ENCODE measurements at regions not wholly inside any gene's neighbourhood (a gene's known extent, or its start where the extent isn't known, plus 50 kb on each side); places are given as distances from the start of the nearest gene placed in this dataset.

DNA sequence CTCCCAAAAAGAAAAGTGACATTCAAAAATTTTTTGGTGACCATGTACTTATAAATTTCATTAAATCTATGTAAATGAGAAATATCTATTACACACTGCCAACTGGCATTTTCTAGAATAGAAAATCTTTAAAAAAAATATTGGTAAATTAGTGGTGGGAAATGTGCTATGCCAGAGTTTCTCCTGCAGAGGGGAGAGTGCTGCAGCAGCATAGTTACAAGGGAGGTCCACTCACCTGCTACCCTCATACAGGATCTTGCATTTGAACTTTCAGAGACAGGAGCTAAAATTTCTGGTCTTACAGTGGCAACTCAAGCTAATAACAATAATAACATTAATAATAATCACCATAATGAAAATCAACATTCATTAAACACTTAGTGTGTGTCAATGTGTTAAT, 459.6 kb downstream of the NSUN3 start:
- no peak for DNase-seq

GRCh38 chr3:94524102-94524919, 461.4 kb downstream of the NSUN3 start:
- DNase-seq = no peak

GRCh38 chr3:94525043-94525442, 462.2 kb downstream of the NSUN3 start:
- no peak for DNase-seq

- DNase-seq = no peak
Measured at GRCh38 chr3:94529816-94530215, 467.0 kb downstream of the NSUN3 start.

DNA sequence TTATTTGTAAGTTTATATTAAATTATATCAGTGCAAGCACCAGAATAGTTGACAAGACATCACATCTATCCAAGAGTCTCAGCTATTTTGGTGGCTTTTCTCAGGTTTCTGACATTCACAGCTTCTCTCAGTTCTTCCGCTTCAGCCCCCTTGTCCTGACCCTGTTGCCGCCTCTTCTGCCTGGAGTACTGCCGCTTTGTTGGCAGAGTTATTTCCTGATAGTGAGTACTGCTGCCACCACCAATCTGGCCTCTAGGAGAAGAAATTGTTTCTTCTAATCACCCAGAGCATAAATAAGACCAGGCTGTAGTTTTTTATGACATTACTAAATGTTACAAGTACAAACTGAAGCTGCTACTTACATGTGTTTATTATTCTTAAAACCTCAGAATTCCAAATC, 470.1 kb downstream of the NSUN3 start:
- no peak for DNase-seq

GRCh38 chr3:94539937-94540336, 477.1 kb downstream of the NSUN3 start:
- DNase-seq = no peak

DNA sequence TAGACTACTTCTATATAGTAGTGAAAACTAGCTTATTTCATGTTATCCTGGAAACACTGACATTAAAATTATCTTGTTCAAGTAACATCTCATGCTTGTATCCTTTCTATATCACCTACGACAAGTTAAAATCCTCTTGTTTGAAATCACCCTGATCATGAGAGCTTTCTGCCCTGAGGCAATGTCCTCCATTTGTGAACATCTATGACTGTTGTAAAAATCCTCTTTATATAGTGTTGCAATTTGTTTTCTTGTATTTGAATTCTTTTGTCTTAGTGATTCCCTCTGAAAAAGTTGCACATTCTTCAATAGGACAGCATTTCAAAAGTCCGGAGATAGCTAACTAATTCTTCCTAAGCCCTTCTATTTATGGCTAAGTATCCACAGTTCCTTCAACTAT, 480.3 kb downstream of the NSUN3 start:
- no peak for DNase-seq

DNA sequence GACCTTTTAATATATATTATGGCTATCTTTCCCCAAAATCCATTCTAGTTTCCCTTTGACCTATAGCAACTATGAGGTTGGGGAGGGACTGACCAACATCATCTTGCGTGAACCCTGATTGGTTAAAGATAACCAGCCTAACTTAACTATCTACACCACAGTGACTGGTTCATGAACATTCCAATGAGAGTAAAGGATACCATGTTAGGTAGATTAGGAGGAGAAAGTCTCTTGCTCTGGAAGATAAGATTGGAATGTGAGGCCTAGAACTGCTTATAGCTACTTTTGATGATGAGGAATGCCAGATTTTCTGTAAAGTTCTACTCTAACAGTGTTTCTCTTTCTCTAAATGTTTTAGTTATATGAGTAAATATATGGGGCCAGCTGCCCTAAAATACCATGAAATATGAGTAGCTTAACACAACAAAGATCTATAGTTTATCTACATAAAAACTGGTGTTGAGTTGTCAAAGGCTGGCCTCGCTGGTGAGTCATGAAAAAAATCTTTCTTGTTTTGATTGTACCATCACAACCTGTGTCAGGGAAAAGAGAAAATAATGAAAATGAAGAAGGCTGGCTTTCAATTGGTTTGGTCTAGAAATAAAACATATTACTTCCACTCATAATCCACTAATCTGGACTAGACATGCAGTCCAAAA, 481.4 kb downstream of the NSUN3 start:
- DNase-seq = no peak

GRCh38 chr3:94548581-94549316, 485.9 kb downstream of the NSUN3 start:
- DNase-seq = no peak

DNA sequence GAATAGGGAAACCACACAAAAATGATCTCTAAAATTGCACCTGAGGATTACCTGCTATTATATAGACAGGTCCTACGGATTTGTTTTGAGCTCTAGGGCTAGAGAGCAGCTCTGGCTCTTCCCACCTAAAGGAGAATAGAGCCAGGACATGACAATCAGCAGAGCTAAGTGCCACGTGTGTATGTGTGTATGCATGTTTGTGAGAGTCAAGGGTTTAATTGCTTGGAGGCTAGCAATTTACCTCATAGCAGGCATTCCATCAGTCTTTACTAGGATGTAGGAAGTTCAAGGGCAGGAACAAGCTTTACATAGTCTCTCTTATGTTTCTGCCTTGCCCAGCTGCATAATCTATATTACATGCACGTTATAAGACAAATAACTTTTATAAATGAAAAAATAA, 498.2 kb downstream of the NSUN3 start:
- no peak for DNase-seq

- no peak for DNase-seq
Measured at GRCh38 chr3:94564247-94564646, 501.4 kb downstream of the NSUN3 start.

- no peak for DNase-seq
Measured at GRCh38 chr3:94568041-94568440, 505.2 kb downstream of the NSUN3 start.

DNA sequence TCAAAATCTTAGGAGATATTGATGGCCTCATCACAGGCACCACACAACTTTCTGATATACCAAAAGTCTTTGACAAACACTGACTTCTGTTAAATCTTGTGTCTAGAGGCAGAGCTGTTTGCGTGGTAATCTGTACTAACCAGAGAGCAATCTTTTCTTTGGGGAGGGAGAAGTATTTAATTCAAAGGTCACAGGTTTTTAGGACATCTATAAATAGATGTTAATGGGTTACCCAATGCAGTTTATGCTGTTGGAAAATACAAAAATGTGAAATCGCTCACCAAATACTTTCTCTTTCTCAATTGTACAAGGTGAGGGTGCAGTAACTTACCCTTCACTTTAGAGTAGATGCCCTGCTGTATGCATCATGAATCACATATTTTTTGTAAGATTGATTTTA, 510.5 kb downstream of the NSUN3 start:
- DNase-seq = no peak

GRCh38 chr3:94587291-94587690, 524.4 kb downstream of the NSUN3 start:
- no peak for DNase-seq

DNA sequence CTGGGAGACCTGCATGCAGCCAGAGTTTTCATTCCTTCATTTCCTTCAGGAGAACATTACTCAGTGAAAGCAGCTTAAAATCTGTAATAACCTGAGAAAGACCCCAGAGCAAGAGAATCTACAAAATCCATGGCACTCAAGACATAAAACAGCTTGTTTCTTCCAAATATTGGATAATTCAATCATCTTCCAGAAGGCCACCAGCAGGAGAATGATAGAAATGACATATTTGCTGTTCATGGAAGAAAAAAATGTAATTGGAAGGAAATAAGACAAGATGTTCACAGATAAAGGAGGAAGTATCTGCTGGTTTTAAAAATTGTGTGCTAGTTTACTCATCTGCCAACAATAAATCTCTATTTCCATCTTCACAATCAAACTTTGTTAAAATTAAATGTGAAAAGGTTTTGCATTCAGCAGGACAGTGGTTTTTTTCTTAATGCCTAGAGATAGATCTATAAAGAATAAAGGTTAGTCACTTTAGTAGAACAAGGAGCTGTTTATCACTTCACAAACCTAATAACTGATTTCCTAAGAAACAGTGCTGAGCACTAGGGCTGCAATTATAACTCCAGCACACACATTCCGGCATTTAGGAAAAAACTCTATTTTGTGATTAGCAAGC, 530.8 kb downstream of the NSUN3 start:
- no peak for DNase-seq

DNA sequence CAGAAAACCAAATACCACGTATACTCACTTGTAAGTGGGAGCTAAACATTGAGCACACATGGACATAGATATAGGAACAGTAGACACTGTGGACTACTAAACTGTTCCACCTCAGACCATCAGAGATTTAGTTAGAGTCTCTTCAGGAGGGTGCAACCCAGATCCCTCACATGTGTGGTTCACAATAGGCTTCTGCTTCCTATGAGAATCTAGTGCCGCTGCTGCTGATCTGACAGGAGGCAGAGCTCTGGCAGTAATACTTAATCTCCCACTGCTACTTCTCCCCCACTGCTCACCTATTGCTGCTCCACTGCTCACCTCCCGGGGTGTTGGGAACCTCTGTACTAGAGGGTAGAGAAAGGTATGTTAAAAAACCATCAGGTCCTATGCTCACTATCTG, 533.3 kb downstream of the NSUN3 start:
- DNase-seq = no peak

DNA sequence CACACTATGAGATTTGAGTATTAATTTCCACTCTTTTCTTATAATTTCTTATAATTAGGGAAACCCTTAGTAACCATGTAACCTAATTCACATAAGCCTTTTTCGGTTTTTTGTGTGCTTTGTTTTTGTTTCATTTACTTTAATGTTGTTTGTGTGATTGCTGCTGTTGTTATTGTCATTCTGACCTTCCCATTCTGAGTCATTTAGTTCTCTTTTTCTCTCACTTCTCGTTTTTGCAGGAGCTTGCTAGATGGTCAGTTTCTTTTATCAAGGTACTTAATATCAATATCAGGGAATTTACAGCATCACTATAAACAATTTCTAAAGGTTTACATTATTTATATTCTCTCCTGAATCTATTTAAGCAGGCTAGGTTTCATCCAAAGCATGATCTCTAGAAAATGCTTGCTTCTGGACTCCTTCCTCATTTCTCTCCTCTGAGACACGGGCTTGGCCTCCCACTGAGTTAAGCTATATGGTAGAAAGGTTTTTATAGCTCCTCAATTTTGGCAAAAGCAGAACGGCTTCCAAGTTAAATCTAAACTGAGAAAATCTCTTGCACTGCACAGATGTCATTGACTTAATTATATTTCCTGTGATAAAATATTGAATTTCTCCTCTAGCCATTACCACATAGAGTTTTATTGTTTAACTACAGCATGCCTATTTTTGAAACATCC, 534.2 kb downstream of the NSUN3 start:
- no peak for DNase-seq

- DNase-seq = no peak
Measured at GRCh38 chr3:94607778-94608177, 544.9 kb downstream of the NSUN3 start.

- DNase-seq = no peak
Measured at GRCh38 chr3:94609908-94610307, 547.0 kb downstream of the NSUN3 start.

DNA sequence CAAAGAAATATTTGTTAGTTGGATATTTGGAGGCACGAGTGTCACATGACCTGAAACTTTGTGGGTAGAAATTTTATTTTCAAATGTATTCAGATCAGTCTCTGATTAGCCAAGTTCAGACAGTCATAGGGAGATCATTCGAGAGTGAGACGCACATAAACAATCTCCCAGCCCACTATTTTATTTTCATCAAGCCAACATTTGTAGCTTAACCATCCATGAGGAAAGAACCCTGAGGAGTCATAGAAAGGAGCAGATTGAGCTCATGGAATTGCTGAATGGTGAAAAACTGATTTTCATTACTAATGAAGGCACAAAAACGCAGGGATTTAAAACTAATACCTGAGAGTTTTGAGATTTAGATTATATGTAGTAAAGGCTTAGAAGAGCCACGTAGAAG, 548.7 kb downstream of the NSUN3 start:
- no peak for DNase-seq

- no peak for DNase-seq
Measured at GRCh38 chr3:94612631-94613030, 549.8 kb downstream of the NSUN3 start.

- no peak for DNase-seq
Measured at GRCh38 chr3:94614192-94614591, 551.3 kb downstream of the NSUN3 start.
